Liver (tissue), 8 donors: ENCODE measurements at regions not wholly inside any gene's neighbourhood (a gene's known extent, or its start where the extent isn't known, plus 50 kb on each side); places are given as distances from the start of the nearest gene placed in this dataset.

Experiments used
- DNase-seq: peaks from one replicate; pipeline ENCODE4 v3.0.0-alpha.2; 2017; ENCODE audit warnings: low spot score
- H3K27ac ChIP-seq, 2 donors: one replicate each; pipeline ENCODE4 v1.7.0; 2013; ENCODE audit warnings: inconsistent platforms in 2 of 2, low read length in 2 of 2, control low read depth in 1 of 2, low read depth in 1 of 2, mild to moderate bottlenecking in 1 of 2
- H3K27me3 ChIP-seq, 4 donors: one replicate each; pipeline versions ENCODE4 v1.6.1 to v1.7.0; 2013; ENCODE audit warnings: low read length in 3 of 4, inconsistent platforms in 1 of 4, mild to moderate bottlenecking in 1 of 4, moderate library complexity in 1 of 4; ENCODE audit not compliant: control insufficient read depth in 4 of 4, insufficient read depth in 4 of 4
- H3K36me3 ChIP-seq, 4 donors: one replicate each; pipeline versions ENCODE4 v1.6.1 to v1.7.0; 2013; ENCODE audit warnings: low read length in 3 of 4, mild to moderate bottlenecking in 3 of 4, low read depth in 1 of 4, moderate library complexity in 1 of 4; ENCODE audit not compliant: control insufficient read depth in 4 of 4, insufficient read depth in 3 of 4
- H3K4me1 ChIP-seq, 4 donors: one replicate each; pipeline versions ENCODE4 v1.6.1 to v1.7.0; 2013; ENCODE audit warnings: low read length in 3 of 4, mild to moderate bottlenecking in 3 of 4, moderate library complexity in 1 of 4; ENCODE audit not compliant: control insufficient read depth in 4 of 4, insufficient read depth in 4 of 4
- H3K4me3 ChIP-seq, 3 donors: one replicate each; pipeline versions ENCODE4 v1.6.1 to v1.7.0; 2013; ENCODE audit warnings: low read length in 3 of 3, control low read depth in 1 of 3, low read depth in 1 of 3, mild to moderate bottlenecking in 1 of 3
- H3K9ac ChIP-seq, 2 donors: one replicate each; pipeline ENCODE4 v1.7.0; 2013; ENCODE audit warnings: low read length in 2 of 2, mild to moderate bottlenecking in 2 of 2, moderate library complexity in 2 of 2, control low read depth in 1 of 2, low read depth in 1 of 2
- H3K9me3 ChIP-seq, 4 donors: one replicate each; pipeline versions ENCODE4 v1.6.1 to v1.7.0; 2013; ENCODE audit warnings: low read length in 3 of 4; ENCODE audit not compliant: control insufficient read depth in 4 of 4
- EGR1 ChIP-seq, 2 donors: IDR thresholded peaks; 2 replicates each; pipeline ENCODE4 v1.6.1; 2016 to 2018; ENCODE audit warnings: antibody characterized with exemption in 2 of 2, low read depth in 2 of 2
- GABPA ChIP-seq, 2 donors: IDR thresholded peaks in 1 of 2; conservative IDR thresholded peaks in 1 of 2; 2 replicates each; pipeline ENCODE4 v1.6.1; 2016; ENCODE audit warnings: antibody characterized with exemption in 2 of 2, mild to moderate bottlenecking in 1 of 2, moderate library complexity in 1 of 2
- HNF4A ChIP-seq, 2 donors: conservative IDR thresholded peaks; 2 replicates each; pipeline ENCODE4 v1.6.1; 2016; ENCODE audit warnings: antibody characterized with exemption in 2 of 2, mild to moderate bottlenecking in 2 of 2
- HNF4G ChIP-seq: IDR thresholded peaks from 2 replicates; pipeline ENCODE4 v1.6.1; 2016; ENCODE audit warnings: antibody characterized with exemption
- JUND ChIP-seq, 2 donors: IDR thresholded peaks; 2 replicates each; pipeline ENCODE4 v1.6.1; 2016; ENCODE audit warnings: antibody characterized with exemption in 2 of 2
- RAD21 ChIP-seq, 2 donors: IDR thresholded peaks; 2 replicates each; pipeline ENCODE4 v1.6.1; 2016; ENCODE audit warnings: antibody characterized with exemption in 2 of 2, mild to moderate bottlenecking in 2 of 2
- REST ChIP-seq: IDR thresholded peaks from 2 replicates; pipeline ENCODE4 v1.6.1; 2016; ENCODE audit warnings: antibody characterized with exemption, mild to moderate bottlenecking
- SP1 ChIP-seq: IDR thresholded peaks from 2 replicates; pipeline ENCODE4 v1.6.1; 2018; ENCODE audit warnings: antibody characterized with exemption, mild to moderate bottlenecking
- TAF1 ChIP-seq: conservative IDR thresholded peaks from 2 replicates; pipeline ENCODE4 v1.6.1; 2016; ENCODE audit warnings: antibody characterized with exemption, mild to moderate bottlenecking
- YY1 ChIP-seq: IDR thresholded peaks from 2 replicates; pipeline ENCODE4 v1.6.1; 2016; ENCODE audit warnings: antibody characterized with exemption, mild to moderate bottlenecking
- ZBTB33 ChIP-seq: IDR thresholded peaks from 2 replicates; pipeline ENCODE4 v1.6.1; 2016; ENCODE audit warnings: antibody characterized with exemption
- WGBS: extraction: QIAGEN DNeasy Blood & Tissue Kit; methylation state at CpG from one replicate; pipeline ENCODE4 v1.1.7; 2013; 5-methylcytosine and 5-hydroxymethylcytosine counted together
- TF ChIP-seq, protein P1 (sequence below): IDR thresholded peaks from 2 replicates; pipeline ENCODE4 v1.6.1; 2016; ENCODE audit warnings: antibody characterized with exemption
- TF ChIP-seq, protein P2 (sequence below): fragments of 150-350 bp; IDR thresholded peaks from 2 replicates; pipeline ENCODE4 v1.5.1; 2017; ENCODE audit warnings: improper control_type of control experiment, low read depth, low read length; ENCODE audit not compliant: missing input control
- donor health status: healthy.
- donor health status: healthy.
- donor health status: healthy.
- donor health status: healthy.
- donor health status: healthy.

DNA sequence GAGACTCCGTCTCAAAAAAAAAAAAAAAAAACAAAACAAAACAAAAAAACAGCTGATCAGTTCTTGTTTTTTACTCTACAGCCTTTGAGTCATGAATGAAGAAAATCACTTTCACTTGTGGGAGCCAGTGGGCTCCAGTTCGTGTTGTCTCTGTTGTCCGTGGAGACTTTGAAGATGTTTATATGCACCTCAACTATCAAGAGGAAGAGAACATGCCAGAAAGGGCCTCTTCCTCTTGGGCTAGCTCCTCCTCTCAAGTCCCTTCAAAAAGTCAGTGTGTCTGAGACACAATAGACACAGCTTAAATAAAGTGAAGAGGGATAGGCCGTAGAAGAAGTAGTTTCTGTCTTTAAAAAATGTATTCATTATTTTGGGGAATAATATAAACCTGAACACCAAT is 182.7 kb downstream of the KDR start:
- Histone ChIP-seq H3K27me3 (no peaks in the 10 kb centered on the region), H3K36me3 (no peaks in the 10 kb centered on the region), H3K4me1 (no peaks in the 10 kb centered on the region), H3K4me3 (no peak overlapping the region), H3K9me3 (no peaks in the 10 kb centered on the region), H3K9ac (no peak overlapping the region), H3K27ac (peak overlapping the region in 1 of 2 donors; percentile 37)
- 58% methylated on average over 4 of the region's 4 CpGs for WGBS
- DNase-seq = no peak
- TF ChIP-seq SP1 (no peak), HNF4G (no peak), ZBTB33 (no peak), HNF4A (conservative IDR thresholded peaks at IDR 0.05) (no peak), RAD21 (IDR thresholded peaks at IDR 0.05) (no peak), YY1 (no peak), JUND (IDR thresholded peaks at IDR 0.05) (no peak), GABPA (IDR thresholded peaks at IDR 0.05 in 1 of 2, conservative IDR thresholded peaks at IDR 0.05 in 1 of 2) (no peak), EGR1 (IDR thresholded peaks at IDR 0.05; ENCODE audit: low read depth in 2 of 2) (no peak), REST (no peak), TAF1 (no peak)
- TF ChIP-seq, protein P1, sequence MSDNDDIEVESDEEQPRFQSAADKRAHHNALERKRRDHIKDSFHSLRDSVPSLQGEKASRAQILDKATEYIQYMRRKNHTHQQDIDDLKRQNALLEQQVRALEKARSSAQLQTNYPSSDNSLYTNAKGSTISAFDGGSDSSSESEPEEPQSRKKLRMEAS = no peak
- TF ChIP-seq, protein P2, sequence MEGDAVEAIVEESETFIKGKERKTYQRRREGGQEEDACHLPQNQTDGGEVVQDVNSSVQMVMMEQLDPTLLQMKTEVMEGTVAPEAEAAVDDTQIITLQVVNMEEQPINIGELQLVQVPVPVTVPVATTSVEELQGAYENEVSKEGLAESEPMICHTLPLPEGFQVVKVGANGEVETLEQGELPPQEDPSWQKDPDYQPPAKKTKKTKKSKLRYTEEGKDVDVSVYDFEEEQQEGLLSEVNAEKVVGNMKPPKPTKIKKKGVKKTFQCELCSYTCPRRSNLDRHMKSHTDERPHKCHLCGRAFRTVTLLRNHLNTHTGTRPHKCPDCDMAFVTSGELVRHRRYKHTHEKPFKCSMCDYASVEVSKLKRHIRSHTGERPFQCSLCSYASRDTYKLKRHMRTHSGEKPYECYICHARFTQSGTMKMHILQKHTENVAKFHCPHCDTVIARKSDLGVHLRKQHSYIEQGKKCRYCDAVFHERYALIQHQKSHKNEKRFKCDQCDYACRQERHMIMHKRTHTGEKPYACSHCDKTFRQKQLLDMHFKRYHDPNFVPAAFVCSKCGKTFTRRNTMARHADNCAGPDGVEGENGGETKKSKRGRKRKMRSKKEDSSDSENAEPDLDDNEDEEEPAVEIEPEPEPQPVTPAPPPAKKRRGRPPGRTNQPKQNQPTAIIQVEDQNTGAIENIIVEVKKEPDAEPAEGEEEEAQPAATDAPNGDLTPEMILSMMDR = no peak

DNA sequence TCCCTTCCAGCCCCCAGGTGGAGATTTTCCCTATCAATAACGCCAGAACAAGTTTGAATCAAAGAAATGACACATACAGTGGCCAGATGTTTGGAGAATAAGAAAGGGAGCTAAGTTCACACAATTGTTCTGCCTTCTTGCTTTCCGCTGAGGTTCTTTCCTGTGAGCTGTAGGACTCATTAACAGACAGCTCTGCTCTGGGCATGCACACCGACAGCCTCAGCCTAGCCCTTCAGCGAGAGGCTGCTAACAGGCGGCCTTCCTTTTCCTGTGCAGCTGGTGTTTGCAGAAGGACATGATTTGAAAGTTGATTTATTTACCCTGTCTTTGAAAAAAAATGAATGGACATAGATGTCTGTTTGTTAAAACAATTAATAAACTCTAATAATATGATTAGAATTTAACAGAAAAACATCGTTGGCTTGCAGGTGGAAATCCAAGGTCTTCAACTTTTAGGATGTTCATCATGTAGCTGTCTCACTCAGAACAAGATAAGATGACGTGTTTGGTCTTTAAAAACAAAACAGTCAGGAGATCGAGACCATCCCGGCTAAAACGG is 183.3 kb downstream of the KDR start:
- Histone ChIP-seq H3K4me1 (no peaks in the 10 kb centered on the region), H3K36me3 (no peaks in the 10 kb centered on the region), H3K27me3 (no peaks in the 10 kb centered on the region), H3K9ac (no peak overlapping the region), H3K9me3 (no peaks in the 10 kb centered on the region), H3K4me3 (no peak overlapping the region), H3K27ac (peak overlapping the region in 1 of 2 donors; percentile 28)
- 62% methylated on average over 10 of the region's 10 CpGs for WGBS
- no peak for DNase-seq
- TF ChIP-seq ZBTB33 (no peak), HNF4A (conservative IDR thresholded peaks at IDR 0.05) (no peak)
